HUDEP-2 (cell line): ENCODE measurements at regions not wholly inside any gene's neighbourhood (a gene's known extent, or its start where the extent isn't known, plus 50 kb on each side); places are given as distances from the start of the nearest gene placed in this dataset.
"Not testable (repeated sequence)": the region's sequence is repeated elsewhere in the genome, so short reads cannot be mapped to it uniquely, and the experiment has no call there.

ENCODE experiments used
- DNase-seq, 76 experiments: peaks; one replicate each; lab custom pipeline; 2025; ENCODE audit not compliant: unreplicated experiment in 76 of 76; lab: John Stamatoyannopoulos, UW

DNA sequence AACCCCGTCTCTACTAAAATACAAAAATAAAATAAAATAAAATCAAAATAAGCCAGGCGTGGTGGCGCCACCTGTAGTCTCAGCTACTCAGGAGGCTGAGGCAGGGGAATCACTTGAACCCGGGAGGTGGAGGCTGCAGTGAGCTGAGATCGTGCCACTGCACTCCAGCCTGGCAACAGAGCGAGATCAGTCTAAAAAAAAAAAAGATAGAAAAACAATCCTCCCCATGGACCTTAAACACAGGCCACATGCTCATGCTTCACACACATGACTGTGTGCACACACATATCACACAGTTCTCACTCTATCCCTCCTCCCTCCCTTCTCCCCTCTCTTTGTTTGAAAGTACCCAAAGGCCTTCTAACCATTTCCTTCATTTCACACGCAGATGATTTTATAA lies 667.6 kb downstream of the UQCRFS1 start:
- DNase-seq, result not testable (repeated sequence)

DNA sequence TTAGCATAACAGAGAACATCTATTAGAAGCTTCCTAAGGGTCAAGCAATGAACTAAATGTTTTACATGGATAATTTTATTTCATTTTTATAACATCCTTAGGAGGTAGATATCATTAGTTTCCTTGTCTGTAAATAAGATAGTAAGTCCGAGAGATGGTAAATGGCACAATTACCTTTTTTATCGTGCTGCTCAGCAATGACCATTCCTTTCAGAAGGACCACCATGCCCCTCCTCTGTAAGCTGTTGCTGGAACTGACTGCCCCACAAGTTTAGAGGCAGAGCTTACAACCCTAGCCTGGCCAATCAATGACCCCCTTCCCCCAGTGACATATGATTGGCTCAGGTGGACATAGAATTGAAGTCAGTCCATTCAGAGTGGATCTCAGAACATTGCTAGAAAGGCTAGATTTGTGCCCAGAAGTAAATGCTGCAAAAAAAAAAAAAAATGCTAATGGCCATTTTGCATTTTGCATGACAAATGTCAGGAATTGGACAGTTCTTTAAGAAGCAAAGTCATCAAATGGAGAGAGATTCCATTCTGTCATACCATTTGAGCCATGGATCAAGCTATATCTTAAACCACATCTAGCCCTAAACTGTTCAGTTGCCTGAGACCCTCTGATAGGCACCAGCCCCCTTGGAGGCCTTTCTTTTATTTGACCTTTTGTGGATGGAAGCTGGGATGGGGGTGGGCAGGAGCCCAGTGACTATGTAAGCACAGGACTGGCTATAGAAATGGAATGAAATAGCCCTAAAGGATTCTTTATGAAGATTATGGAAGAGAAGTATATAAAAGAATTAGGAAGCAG lies 668.3 kb downstream of the UQCRFS1 start:
- no peak for DNase-seq

DNA sequence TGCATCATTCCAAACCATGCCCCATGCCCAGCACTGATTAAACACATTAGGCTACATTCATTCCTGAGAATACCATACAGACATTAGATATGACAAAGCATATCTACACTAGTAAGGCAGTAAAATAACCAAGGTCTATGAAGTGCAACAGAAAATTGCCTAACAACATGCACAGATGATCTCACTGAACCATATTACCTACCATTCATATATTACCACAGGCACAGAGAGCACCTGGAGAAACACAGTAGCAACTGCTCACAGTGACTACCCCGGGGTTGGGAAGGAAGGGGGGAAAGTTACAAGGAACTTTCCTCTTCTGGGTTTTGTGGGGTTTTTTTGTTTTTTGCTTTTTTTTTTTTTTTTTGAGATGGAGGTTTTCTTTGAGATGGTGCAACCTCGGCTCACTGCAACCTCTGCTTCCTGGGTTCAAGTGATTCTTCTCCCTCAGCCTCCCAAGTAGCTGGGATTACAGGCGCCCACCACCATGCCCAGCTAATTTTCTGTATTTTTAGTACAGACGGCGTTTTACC lies 669.6 kb downstream of the UQCRFS1 start:
- DNase-seq, result no peak

DNA sequence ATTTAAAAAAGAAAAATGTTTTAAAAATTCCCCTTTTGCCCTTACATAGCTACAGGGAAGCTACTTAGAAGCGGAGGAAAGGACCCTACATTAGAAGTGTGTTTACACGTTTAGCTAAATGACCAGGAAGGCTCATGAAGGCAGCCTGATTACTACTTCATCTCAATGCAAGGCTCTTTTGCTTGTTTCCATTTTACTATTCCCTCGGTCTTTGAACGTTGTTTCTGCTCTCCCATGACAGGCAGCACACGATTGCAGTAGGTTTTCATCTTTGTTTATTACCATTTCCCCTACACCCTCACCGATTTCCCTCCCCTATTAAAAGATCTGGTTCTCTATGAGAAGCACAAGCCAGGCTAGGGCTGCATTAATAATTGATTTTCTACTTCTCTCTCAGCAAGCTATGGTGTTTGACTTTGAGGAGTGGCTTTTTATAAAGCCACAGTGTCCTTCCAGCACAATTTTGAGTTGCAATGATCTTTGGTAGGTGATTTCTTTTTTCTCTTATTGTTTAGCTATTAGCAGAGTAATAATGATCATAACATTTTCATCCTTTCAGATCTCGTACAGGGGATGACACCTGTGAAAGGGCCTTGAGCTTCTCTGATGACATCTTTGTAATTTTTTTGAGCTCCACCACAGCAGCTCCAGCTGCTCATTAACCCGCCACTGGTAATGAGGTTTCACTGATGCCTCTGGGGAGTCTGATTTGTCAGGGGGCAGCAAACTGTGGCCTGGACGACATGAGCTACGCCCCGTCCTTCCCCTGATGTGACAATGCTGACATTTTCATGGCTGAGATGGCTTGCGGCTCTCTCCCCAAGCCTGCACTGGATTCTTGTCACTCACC lies 670.3 kb downstream of the UQCRFS1 start:
- DNase-seq, result no peak

DNA sequence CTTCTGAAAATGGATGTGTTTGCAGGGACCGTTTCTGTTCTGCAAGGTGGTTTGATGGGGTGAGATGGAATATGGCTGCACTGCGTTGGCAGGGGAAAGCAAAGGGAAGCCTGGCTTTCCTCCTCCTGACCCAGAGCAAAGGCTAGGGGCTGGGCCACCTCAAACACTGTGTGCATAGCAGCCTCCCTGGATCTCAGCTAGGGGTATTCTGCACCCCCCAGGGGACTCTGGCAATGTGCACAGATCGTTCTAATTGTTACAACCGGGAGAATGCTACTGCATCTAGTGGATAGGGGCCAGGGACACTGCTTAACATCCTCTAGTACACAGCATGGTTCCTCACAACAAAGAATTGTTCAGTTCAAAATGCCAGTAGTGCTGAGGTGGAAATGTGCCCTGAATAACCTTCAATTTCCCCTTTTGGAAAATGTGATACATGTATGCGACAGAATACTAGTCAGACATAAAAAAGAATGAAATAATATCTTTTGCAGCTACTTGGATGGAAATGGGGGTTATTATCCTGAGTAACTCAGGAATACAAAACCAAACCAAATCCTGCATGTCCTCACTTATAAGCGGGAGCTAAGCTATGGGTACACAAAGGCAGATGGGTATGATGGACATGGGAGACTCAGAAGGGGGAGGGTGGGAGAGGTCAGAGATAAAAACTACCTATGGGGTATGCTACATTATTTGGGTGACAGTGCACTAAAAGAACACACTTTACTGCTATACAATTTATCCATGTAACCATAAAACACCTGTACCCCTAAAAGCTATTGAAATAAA lies 671.2 kb downstream of the UQCRFS1 start:
- DNase-seq, result no peak

DNA sequence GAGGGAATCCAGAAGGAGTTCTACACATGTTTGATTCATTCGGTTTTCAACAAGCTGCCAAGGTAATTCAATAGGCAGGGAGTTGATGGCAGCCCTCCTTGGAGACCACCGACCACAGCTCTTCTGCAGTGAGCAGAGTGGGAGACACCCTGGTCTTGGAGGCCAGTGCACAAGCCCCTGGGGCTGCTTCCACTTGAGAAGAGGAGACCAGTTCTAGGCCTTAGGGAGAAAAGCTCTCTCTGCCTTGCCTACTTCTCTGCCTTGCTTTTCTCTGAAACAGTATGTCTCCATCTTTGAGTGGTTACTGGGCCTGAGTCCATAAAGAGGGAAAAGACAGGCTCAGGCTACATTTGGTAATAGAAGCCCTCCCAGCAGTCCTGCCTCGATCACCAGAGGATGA lies 671.9 kb downstream of the UQCRFS1 start:
- no peak for DNase-seq

DNA sequence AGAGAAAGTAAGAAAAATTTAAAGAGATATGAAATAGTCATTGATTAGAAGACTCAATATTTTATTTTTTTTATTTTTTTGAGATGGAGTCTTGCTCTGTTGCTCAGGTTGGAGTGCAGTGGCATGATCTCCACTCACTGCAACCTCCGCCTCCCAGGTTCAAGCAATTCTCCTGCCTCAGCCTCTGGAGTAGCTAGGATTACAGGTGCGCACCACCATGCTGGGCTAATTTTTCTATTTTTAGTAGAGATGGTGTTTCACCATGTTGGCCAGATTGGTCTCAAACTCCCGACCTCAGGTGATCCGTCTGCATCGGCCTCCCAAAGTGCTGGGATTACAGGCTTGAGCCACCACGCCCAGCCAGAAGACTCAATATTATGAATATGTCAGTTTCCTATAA lies 672.6 kb downstream of the UQCRFS1 start:
- not testable (repeated sequence) for DNase-seq

DNA sequence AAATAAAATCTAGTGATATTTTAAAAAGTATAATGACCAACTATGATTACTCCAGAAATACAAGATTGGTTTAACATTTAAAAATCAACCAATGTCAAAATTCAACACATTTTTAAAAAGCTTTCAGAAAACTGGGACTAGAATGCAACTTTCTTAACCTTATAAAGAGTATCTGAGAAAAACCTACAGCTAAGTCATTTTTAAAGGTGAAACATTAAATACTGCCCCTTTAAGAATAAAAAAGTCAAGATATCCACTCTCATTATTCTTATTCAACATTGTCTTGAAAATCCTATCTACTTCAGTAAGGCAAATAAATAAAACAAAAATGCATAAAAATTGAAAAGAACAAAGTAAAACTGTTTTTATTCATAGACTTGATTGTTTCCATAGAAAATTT lies 673.2 kb downstream of the UQCRFS1 start:
- no peak for DNase-seq

DNA sequence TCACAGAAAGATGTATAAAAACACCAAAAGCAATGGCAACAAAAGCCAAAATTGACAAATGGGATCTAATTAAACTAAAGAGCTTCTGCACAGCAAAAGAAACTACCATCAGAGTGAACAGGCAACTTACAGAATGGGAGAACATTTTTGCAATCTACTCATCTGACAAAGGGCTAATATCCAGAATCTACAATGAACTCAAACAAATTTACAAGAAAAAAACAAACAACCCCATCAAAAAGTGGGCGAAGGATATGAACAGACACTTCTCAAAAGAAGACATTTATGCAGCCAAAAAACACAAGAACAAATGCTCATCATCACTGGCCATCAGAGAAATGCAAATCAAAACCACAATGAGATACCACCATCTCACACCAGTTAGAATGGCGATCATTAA lies 674.4 kb downstream of the UQCRFS1 start:
- DNase-seq, result not testable (repeated sequence)

DNA sequence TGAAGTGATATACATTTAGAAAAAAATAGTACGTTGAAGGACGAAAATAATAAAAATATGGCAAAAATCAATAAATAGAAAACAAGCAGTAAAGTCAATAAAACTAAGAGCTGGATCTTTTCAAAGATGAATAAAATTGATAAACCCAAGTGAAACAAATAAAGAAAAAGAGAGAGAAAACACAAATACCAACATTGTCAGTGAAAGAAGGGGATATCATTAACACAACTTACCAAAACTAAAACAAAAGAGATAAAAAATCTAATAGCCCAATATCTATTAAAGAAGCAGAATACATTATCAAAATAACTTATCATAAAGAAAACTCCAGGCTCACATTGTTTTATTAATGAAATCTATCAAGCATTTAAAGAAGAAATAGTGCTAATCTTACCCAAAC lies 675.1 kb downstream of the UQCRFS1 start:
- DNase-seq, result no peak

DNA sequence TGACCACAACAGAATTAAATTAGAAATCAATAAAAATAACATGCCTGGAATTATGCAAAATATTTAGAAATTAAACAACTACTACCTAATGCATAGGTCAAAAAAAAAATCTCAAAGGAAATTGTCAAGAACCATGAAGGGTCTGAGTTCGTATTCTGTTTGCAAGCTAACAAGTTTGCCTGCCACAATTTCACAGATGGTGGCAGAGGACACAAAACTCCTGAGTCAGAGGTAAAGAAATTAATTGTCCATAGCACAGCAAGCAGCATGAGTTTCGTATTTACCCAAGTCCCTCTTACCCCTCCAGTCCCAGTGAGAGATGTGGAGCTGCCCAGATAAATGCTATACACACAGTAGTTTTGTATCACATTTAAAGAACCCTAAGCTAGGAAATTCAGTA lies 675.9 kb downstream of the UQCRFS1 start:
- no peak for DNase-seq

DNA sequence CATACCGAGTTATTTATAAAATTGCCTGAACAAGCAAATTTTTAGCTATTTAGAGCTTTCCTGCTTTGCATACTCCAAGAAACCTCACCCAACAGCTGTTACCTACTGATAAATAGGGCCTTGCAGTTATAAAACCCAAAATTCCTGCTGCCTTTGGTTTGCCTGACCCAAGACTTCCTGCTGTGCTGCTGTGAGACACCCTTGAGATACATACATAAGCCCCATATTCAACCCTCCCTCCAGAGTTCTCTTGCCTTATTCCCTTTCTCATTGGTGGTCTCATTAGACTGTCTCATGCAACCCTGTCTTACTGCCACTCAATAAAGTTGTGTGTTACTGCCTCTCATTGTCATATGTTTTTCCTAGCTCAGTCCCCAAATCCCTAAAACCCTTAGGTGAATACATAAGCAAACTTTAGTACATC lies 677.6 kb downstream of the UQCRFS1 start:
- peak in 8 of 76 experiments; percentile 28 to 70 (median 60) for DNase-seq

DNA sequence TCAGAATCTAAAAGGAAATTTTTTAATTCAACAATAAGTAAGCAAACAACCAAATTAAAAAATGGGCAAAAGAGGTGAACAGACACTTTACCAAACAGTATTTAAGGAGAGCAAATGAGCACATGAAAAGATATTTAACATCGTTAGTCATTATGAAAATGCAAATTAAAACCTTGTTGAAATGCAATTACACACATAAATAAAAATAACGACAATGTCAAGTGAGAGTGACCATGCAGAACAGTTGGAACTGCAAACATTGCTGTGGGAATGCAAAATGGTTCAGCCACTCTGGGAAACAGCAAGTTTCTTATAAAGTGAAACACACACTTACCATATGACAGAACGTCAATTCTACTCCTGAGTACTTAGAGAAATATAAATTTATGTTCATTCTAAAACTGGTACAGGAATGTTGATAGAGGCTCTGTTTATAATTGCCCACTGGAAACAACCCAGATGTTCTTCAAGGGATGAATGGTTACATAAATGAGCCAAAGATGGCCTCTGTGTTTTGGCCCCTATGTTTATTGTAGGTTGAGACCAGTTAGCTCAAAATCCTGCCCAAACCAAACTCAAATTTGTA lies 678.1 kb downstream of the UQCRFS1 start:
- DNase-seq, result no peak

DNA sequence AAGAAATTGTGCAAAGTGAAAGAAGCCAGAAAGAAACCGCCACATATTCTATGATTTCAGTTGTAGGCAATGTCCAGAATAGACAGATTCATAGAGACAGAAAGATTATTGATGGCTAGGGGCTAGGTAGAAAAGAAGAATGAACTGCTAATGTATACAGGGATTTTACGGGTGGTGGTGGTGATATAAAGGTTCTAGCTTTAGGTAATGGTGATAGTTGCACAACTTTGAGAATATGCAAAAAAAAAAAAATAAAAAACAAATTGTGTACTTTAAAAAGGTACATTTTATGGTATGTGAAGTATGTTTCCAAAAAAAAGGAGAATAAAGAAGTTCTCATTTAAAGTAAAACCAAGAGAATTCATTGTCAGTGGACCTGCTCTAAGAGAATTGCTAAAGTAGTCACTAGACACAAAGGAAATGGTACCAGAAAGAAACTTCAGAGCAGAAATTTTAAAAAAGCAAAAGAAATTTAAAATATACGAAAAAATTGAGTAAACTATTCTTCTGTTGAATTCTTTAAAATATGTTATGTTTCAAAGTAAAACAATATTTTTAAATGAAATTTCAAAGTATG lies 680.1 kb downstream of the UQCRFS1 start:
- no peak for DNase-seq

DNA sequence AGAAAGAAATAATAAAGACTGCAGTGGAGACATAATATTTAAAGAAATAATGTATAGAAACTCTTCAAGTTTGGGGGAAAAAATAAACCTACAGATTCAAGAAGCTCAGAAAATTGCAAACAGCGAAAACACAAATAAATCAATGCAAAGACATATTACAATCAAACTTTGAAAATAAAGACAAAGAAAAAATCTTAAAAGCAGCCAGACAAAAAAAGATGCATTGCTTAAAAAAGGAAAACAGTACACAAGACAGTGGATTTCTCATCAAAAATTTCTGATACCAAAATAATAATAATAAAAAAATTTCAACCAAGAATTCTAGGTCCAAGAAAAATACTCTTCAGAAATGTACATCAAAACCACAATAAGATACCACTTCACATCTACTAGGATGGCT lies 681.0 kb downstream of the UQCRFS1 start:
- no peak for DNase-seq

DNA sequence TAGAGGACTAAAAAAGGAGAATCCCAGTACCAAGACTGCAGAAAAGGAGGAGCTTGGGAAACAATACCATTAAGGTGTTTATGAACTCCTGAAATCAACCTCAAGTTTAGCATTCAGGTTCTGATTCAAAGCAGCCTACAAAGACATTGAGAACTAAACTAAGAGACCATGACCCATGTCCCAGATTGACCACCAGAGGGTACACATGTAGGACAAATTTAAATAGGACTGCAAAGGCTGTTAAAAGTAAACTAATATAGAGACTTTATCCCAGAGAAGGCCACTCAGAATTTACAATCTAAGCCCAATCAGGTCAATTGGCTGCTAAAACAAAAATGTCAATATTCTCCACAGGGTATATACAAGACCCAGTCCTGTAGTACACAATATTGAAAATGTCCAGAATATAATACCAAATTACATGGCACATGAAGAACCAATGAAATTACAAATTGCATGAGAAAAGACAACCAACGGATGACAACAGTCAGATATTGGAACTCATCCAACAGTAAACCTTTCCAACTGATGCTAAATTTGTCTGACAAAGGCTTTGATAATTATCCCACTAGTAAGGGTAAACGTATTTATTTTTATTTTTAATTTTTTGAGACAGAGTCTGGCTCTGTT lies 682.4 kb downstream of the UQCRFS1 start:
- DNase-seq, result peak in 3 of 76 experiments; percentile 44 to 49 (median 46)

DNA sequence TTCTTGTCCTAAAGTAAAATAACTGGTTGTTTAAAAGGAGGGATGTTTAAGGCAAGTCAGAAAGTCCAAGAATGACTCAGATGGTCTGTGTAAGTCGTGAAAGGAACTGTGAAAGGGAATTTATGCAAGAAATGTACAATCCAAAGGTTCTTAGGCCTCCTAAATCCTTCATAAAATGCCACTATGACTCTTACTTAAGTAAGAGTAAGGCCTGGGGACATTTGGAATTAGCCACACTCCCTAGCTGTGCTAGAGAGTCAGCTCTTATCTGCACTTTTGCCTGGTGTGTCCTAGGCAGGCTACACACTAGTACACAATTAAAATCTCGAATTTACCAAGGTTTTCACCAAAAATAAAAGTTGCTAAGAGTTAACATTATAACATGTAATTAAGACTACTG lies 686.9 kb downstream of the UQCRFS1 start:
- peak in 6 of 76 experiments; percentile 31 to 52 (median 36) for DNase-seq

DNA sequence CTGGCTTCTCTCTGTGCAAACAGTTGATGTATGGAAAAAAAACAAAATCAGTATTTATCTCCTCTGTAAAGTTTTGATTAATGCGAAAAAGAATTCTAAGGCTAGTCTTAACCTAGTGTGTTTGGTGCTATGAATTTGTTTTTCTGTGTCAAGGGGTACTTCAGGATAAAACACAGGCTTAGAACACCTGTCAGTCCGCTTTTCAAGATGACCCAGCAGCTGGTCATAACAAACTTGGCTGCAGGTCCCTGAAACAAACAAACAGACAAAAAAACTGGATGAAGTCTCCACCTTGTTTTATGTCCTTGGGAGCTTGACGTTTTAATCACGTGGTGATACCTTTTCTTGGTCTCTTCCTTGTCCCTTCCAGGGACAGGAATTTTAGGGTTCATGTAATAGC lies 689.3 kb downstream of the UQCRFS1 start:
- no peak for DNase-seq

DNA sequence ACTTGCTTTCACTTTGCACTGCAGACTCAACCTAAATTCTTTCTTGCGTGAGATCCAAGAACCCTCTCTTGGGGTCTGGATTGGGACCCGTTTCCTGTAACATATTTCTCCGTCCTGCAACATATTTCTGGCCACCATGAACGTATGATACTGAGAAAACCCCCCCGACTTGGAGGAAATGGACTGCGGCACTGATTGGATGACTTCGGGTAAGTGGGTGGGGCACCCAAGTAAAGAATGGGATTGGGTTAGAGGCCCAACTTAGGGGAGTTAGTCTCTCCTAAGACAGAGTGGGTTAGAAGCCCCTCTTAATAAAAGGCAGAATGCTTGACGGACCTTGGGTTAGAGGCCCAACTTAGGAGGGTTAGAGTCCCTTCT lies 690.4 kb downstream of the UQCRFS1 start:
- no peak for DNase-seq
